ENCODE measurements at regions not wholly inside any gene's neighbourhood (a gene's known extent, or its start where the extent isn't known, plus 50 kb on each side); places are given as distances from the start of the nearest gene placed in this dataset.

- no peak overlapping the region for H2AFZ ChIP-seq (ENCODE audit: low read length)
- H3K27ac Mint-ChIP-seq = no peak overlapping the region
- no peak overlapping the region for H2BK20ac ChIP-seq (ENCODE audit: low read depth, low read length, poor library complexity, severe bottlenecking)
- H3K79me1 ChIP-seq (ENCODE audit: insufficient read depth, low read depth, low read length, poor library complexity, severe bottlenecking) = no peaks in the 10 kb centered on the region
- no peak overlapping the region for H2BK5ac ChIP-seq (ENCODE audit: insufficient read length, low read length)
- no peak overlapping the region for H2BK15ac ChIP-seq (ENCODE audit: low read depth, low read length)
- no peaks in the 10 kb centered on the region for H3K27me3 ChIP-seq (ENCODE audit: insufficient read depth, low read length)
- no peak for DNase-seq
- no peak overlapping the region for H2BK12ac ChIP-seq (ENCODE audit: insufficient read length, low read depth, low read length)
- no peak overlapping the region for H3K18ac ChIP-seq (ENCODE audit: insufficient read length, low read depth, low read length)
- no peak overlapping the region for H3K23ac ChIP-seq (ENCODE audit: insufficient read length, low read depth, low read length)
- no peak overlapping the region for H3K4me2 ChIP-seq (ENCODE audit: insufficient read depth, insufficient read length, low read length)
- H3K23me2 ChIP-seq (ENCODE audit: insufficient read length, low read depth, low read length, poor library complexity, severe bottlenecking) = no peaks in the 10 kb centered on the region
- no peak overlapping the region for H3K14ac ChIP-seq (ENCODE audit: insufficient read depth, low read length)
- H4K91ac ChIP-seq (ENCODE audit: insufficient read length, low read depth, low read length) = no peak overlapping the region
- H3K9me3 ChIP-seq (ENCODE audit: control insufficient read depth, low read depth, low read length) = no peaks in the 10 kb centered on the region
- no peaks in the 10 kb centered on the region for H4K20me1 ChIP-seq (ENCODE audit: control insufficient read depth, insufficient read depth, insufficient read length)
- H2BK120ac ChIP-seq (ENCODE audit: low read depth, low read length, poor library complexity, severe bottlenecking) = no peak overlapping the region
- H3K4ac ChIP-seq (ENCODE audit: low read depth, low read length) = no peak overlapping the region
- no peak overlapping the region for H3K4me3 Mint-ChIP-seq
- no peaks in the 10 kb centered on the region for H3K27me3 Mint-ChIP-seq (ENCODE audit: low read depth)
- no peak overlapping the region for H4K5ac ChIP-seq (ENCODE audit: insufficient read length, low read depth, low read length)
- peaks cover 7 to 8% of the 10 kb centered on the region in 2 experiments for H3K9me3 Mint-ChIP-seq
- no peak overlapping the region for H3K9ac ChIP-seq (ENCODE audit: extremely low read depth, insufficient read length, low read length)
- H3K4me1 Mint-ChIP-seq = no peaks in the 10 kb centered on the region
- H3T11ph ChIP-seq (ENCODE audit: low read length) = no peak overlapping the region
- H3K56ac ChIP-seq (ENCODE audit: insufficient read length, low read depth, low read length) = no peak overlapping the region
- H4K8ac ChIP-seq (replicated peaks; ENCODE audit: insufficient read length, low read depth, low read length) = no peak overlapping the region
- H3K36me3 Mint-ChIP-seq (ENCODE audit: insufficient read depth in 1 of 3, low read depth in 3 of 3) = peaks cover 0 to 10% (median 0%) of the 10 kb centered on the region in 3 experiments; a peak in 1 of 7 replicates
- H3K4me1 ChIP-seq (ENCODE audit: insufficient read depth, low read length) = no peaks in the 10 kb centered on the region
- no peak for TF ChIP-seq CTCF (conservative IDR thresholded peaks at IDR 0.05)
- H3K79me2 ChIP-seq (ENCODE audit: insufficient read depth, low read length) = no peaks in the 10 kb centered on the region
- H2AK5ac ChIP-seq (ENCODE audit: insufficient read length, low read length) = no peak overlapping the region
- H3K27ac ChIP-seq (ENCODE audit: insufficient read length, low read depth, low read length) = no peak overlapping the region
Measured at GRCh38 chr4:58070726-58071125, 960.5 kb upstream of the IGFBP7 start.
